T47D (cell line): ENCODE measurements at regions not wholly inside any gene's neighbourhood (a gene's known extent, or its start where the extent isn't known, plus 50 kb on each side); places are given as distances from the start of the nearest gene placed in this dataset.

ENCODE experiments used
- DNase-seq, 2 experiments: peaks; one replicate each; pipeline versions ENCODE4 v3.0.0 to v3.0.0-alpha.2; 2011 to 2012; ENCODE audit warnings: low read depth in 1 of 2, low spot score in 1 of 2
- JUND ChIP-seq: IDR thresholded peaks from 2 replicates; pipeline ENCODE4 v1.6.1; 2012; ENCODE audit warnings: low read depth
- in situ Hi-C: cut with HindIII; loops from 2 replicates; pipeline ENCODE4 v1.10.0; 2016; ENCODE audit warnings: low sequenced_read_pairs, low pct_unique_long_range_greater_than_20kb

DNA sequence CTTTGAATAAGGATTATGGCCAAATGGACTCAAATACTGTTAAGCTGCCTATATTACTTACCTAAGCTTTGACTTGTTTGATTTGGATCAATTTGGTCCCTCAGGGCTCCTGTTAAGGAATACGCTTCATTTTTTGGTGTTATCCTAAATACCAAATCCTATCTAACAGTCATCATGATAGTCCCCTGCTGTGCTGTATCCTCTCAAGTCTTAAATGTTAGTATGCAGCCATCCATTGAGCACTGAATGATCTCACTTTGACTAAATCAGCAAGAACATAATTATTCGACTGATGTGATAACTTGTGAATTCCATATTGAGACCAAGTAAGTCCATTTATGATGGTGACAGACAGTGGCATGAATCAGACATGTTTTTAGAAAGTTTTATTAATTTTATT, 53.1 kb upstream of the ATF3 start:
- in situ Hi-C loops: no loop called here
- no peak for DNase-seq
- no peak for TF ChIP-seq JUND

GRCh38 chr1:212556822-212557549, 51.6 kb upstream of the ATF3 start:
- no peak for TF ChIP-seq JUND
- in situ Hi-C loops: no loop called here
- no peak for DNase-seq

- TF ChIP-seq JUND: no peak
- in situ Hi-C loops: no loop called here
- DNase-seq: peak; percentile 61 to 69
Observed at GRCh38 chr1:212557739-212558692, 50.5 kb upstream of the ATF3 start.

DNA sequence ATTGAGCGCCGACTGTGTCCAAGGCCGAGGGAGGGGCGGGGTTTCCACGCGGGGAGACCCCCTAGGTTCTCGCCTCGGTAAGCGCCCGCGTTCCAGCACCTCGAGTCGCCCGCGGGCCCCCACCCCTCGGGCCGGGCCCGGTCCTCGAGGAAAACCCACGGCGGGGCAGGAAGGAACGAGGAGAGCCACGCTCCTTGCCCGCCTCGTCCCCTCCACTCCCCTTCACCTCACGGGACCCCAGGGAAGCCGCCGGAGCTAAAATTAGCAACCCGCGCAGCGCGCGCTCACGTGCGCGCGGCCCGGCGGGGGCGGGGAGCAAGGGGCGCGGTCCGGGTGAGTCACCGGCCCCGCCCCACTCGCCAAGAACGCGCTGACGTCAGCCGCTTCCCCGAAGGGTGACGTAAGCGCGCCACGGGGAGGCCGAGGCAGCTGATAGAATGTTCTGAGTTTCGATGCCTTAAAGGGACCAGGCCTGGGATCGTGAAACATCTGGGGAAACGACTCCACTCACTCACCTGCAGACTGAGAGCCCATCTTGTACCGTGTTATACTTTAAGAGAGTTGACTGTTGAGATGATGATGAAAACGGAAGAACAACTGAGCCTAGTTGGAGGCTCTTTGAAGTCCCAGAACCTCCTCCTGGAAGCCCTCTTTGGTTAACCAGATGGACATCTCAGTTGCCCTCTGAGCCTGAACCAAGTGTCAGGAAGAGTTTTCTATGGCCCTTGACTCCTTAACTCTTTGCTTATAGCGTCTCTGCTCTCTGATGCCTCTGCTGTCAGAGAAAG, 49.7 kb upstream of the ATF3 start:
- TF ChIP-seq JUND: peak; percentile 30
- peak; percentile 91 to 97 for DNase-seq
- in situ Hi-C loops: no loop called here
